ENCODE measurements at regions not wholly inside any gene's neighbourhood (a gene's known extent, or its start where the extent isn't known, plus 50 kb on each side); places are given as distances from the start of the nearest gene placed in this dataset.

DNA sequence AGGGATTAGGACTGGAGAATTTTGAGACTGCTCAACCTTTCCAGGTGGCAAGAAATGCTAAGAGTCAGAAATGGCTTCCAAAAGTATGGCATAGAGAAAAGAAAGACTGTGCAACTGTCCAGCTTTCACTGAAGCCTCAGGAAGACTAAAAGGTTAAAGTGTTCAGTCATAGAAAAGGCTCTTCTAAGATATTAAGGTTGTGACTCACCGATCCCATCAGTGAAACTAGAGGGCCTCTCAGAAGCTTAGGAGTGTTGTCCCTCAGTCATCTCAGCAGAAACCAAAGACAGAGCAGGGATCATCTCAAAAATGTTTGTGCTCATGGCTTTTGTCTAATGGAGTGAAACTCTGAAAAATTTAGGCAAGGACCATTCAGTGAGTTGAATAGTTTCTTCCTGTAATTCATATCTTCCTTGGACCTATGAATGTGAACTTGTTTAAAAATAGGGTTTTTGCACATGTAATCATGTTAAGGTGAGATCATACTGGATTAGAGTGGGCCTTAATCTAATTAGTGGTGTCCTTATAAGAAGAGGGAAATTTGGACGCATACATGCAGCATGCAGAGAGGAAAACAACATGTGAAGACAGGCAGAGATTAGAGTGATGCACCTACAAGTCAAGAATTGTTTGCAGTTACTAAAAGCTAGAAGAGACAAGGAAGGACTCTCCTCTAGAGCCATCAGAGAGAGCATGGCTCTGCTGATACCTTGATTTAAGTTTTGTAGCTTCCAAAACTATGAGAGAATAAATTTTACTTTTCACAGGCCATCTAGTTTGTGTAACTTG, 71.3 kb downstream of the RPE65 start:
- Mint-ChIP-seq H3K9me3 (no peaks in the 10 kb centered on the region), H3K27me3 (no peaks in the 10 kb centered on the region), H3K4me3 (no peak overlapping the region), H3K36me3 (ENCODE audit: low read depth) (no peaks in the 10 kb centered on the region), H3K27ac (no peak overlapping the region), H3K4me1 (no peaks in the 10 kb centered on the region)
- POLR2A ChIA-PET: no interaction called here
- DNase-seq: no peak
- CTCF ChIA-PET: no interaction called here

DNA sequence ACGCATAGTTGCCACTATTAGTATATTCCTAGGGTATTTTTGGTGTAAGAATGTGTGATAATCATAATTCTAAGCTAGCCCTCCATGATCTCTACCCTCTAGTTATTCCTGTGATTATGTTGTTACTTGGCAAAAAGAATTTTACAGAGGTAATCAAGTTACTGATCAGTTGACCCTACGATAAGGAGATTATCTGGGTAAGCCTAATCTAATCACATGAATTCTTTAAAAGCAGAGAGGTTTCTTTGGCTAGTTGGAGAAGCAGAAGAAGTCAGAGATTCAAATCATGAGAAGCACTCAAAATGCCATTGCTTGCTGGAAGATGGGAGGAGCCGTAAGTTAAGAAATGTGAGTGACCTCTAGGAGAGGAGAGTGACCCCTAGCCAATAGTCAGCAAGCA, 72.7 kb downstream of the RPE65 start:
- Mint-ChIP-seq H3K27ac (no peak overlapping the region), H3K4me3 (no peak overlapping the region), H3K27me3 (no peaks in the 10 kb centered on the region), H3K36me3 (ENCODE audit: low read depth) (no peaks in the 10 kb centered on the region), H3K4me1 (no peaks in the 10 kb centered on the region), H3K9me3 (peaks cover 2% of the 10 kb centered on the region)
- POLR2A ChIA-PET: no interaction called here
- no peak for DNase-seq
- CTCF ChIA-PET: no interaction called here

DNA sequence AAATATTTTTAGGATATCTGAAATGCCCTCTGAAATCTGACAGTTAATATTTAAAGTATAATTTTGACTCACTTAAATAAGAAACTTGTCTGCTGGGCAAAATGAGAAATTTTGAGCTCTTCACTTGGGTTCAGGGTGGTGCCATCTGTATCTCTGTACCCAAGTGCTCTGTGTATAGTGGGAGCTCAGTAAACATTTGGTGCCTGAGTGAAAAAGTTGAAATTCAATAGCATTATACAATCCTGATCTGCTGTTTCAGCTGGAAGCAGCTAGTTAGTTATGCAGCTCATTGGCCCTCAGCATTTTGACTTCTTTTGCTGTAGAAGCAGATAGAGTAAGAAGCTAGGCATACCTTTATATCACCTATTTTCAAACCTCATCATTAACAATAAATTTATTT, 73.3 kb downstream of the RPE65 start:
- no peak overlapping the region for H3K4me3 Mint-ChIP-seq
- H3K36me3 Mint-ChIP-seq (ENCODE audit: low read depth): no peaks in the 10 kb centered on the region
- H3K9me3 Mint-ChIP-seq: peaks cover 2% of the 10 kb centered on the region
- ChIA-PET POLR2A (no interaction called here), CTCF (no interaction called here)
- H3K27ac Mint-ChIP-seq: no peak overlapping the region
- H3K27me3 Mint-ChIP-seq: no peaks in the 10 kb centered on the region
- no peaks in the 10 kb centered on the region for H3K4me1 Mint-ChIP-seq
- DNase-seq: no peak

GRCh38 chr1:68375919-68376318, 73.8 kb downstream of the RPE65 start:
- POLR2A ChIA-PET: no interaction called here
- Mint-ChIP-seq H3K27me3 (no peaks in the 10 kb centered on the region), H3K36me3 (ENCODE audit: low read depth) (no peaks in the 10 kb centered on the region), H3K27ac (no peak overlapping the region), H3K9me3 (peaks cover 2% of the 10 kb centered on the region), H3K4me3 (no peak overlapping the region), H3K4me1 (no peaks in the 10 kb centered on the region)
- no peak for DNase-seq
- CTCF ChIA-PET: no interaction called here

GRCh38 chr1:68373173-68373572, 76.6 kb downstream of the RPE65 start:
- Mint-ChIP-seq H3K9me3 (peaks cover 2% of the 10 kb centered on the region), H3K27ac (no peak overlapping the region), H3K36me3 (ENCODE audit: low read depth) (no peaks in the 10 kb centered on the region), H3K4me3 (no peak overlapping the region), H3K4me1 (no peaks in the 10 kb centered on the region), H3K27me3 (no peaks in the 10 kb centered on the region)
- CTCF ChIA-PET: no interaction called here
- no peak for DNase-seq
- POLR2A ChIA-PET: no interaction called here

- no peaks in the 10 kb centered on the region for H3K27me3 Mint-ChIP-seq
- no peaks in the 10 kb centered on the region for H3K4me1 Mint-ChIP-seq
- peaks cover 2% of the 10 kb centered on the region for H3K9me3 Mint-ChIP-seq
- no peaks in the 10 kb centered on the region for H3K36me3 Mint-ChIP-seq (ENCODE audit: low read depth)
- H3K4me3 Mint-ChIP-seq: no peak overlapping the region
- POLR2A ChIA-PET: no interaction called here
- DNase-seq: no peak
- no peak overlapping the region for H3K27ac Mint-ChIP-seq
- CTCF ChIA-PET: no interaction called here
These were observed 77.3 kb downstream of the RPE65 start for GRCh38 chr1:68372487-68372886.

DNA sequence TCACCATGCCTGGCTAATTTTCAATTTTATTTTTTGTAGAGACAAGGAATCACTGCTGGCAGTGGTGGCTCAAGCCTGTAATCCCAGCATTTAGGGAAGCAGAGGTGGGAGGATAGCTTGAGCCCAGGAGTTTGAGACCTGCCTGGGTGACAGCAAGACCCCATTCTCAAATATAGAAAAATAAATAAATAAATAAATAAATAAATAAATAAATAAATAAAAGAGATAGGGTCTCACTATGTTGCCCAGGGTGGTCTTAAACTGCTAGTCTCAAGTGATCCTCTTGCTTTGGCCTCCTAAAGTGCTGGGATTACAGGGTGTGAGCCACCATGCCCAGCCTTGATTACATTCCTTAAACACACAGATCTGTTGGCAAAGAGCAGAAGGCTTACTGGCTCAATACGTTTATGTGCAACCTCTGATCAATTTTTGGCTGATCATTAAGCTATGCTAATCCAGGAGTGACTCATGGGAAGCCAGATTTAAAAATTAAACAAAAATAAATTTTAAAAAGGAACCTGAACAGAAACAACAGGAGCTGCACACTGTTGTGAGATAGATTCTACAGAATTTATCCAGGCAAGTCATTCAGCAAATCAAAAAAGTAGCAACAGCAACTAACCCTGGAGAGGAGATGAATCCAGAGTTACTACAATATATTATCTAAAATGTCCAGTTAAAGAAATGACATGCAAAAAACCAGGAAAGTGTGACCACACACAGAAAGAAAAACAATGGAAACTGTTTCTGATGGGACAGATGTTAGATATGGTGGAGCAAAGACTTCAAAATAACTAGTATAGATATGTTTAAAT, 79.4 kb downstream of the RPE65 start:
- H3K27me3 Mint-ChIP-seq: no peaks in the 10 kb centered on the region
- POLR2A ChIA-PET: interaction anchor here (0.7 kb wide), 1 partner anchor 419 kb away, joined by 4 read pairs; no protein-coding TSS in a partner anchor
- H3K4me3 Mint-ChIP-seq: no peak overlapping the region
- H3K4me1 Mint-ChIP-seq: no peaks in the 10 kb centered on the region
- no peak for DNase-seq
- CTCF ChIA-PET: no interaction called here
- H3K27ac Mint-ChIP-seq: no peak overlapping the region
- H3K9me3 Mint-ChIP-seq: peaks cover 2% of the 10 kb centered on the region
- no peaks in the 10 kb centered on the region for H3K36me3 Mint-ChIP-seq (ENCODE audit: low read depth)

GRCh38 chr1:68366572-68366971, 83.2 kb downstream of the RPE65 start:
- H3K4me3 Mint-ChIP-seq: no peak overlapping the region
- no peaks in the 10 kb centered on the region for H3K9me3 Mint-ChIP-seq
- CTCF ChIA-PET: no interaction called here
- POLR2A ChIA-PET: no interaction called here
- no peak for DNase-seq
- no peaks in the 10 kb centered on the region for H3K36me3 Mint-ChIP-seq (ENCODE audit: low read depth)
- H3K27me3 Mint-ChIP-seq: no peaks in the 10 kb centered on the region
- H3K27ac Mint-ChIP-seq: no peak overlapping the region
- H3K4me1 Mint-ChIP-seq: no peaks in the 10 kb centered on the region

DNA sequence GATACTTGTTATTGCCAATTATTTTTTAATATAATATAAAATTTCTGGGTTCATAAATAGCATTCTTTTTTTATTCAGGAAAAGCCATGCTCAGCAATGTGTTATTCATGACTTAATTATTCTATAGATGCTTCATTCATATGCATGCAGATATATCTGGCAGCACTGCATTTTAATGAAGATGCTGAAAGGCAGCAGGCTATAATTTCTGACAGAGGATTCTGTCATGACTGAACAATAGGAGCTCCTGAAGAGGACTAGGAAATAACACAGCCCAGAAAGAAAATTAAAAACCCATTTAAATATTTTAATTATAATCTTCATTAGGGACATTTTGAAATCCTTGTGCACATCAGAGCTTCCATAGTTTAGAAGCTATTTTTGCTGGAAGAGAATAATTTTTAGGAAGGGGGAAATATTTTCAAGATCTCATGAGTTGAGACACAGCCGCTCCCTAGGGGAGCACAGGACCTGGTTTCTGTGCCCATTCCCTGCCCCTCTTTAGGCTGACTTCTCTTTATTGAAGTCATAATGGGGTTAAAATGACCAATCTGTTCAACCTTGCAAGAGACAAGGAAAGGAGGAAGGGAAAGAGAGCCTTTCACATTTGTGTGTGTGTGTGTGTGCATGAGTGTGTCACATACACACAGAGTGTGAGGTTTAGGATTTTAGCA, 83.9 kb downstream of the RPE65 start:
- no peaks in the 10 kb centered on the region for H3K36me3 Mint-ChIP-seq (ENCODE audit: low read depth)
- no peak overlapping the region for H3K4me3 Mint-ChIP-seq
- H3K9me3 Mint-ChIP-seq: no peaks in the 10 kb centered on the region
- CTCF ChIA-PET: no interaction called here
- H3K4me1 Mint-ChIP-seq: no peaks in the 10 kb centered on the region
- POLR2A ChIA-PET: no interaction called here
- no peak for DNase-seq
- no peaks in the 10 kb centered on the region for H3K27me3 Mint-ChIP-seq
- no peak overlapping the region for H3K27ac Mint-ChIP-seq

GRCh38 chr1:68363339-68363738, 86.4 kb downstream of the RPE65 start:
- POLR2A ChIA-PET: no interaction called here
- H3K27ac Mint-ChIP-seq: no peak overlapping the region
- no peak for DNase-seq

GRCh38 chr1:68361346-68361910, 88.3 kb downstream of the RPE65 start:
- ChIA-PET POLR2A (no interaction called here), CTCF (no interaction called here)
- H3K4me1 Mint-ChIP-seq: no peaks in the 10 kb centered on the region
- H3K27ac Mint-ChIP-seq: no peak overlapping the region
- H3K9me3 Mint-ChIP-seq: no peaks in the 10 kb centered on the region
- H3K27me3 Mint-ChIP-seq: no peaks in the 10 kb centered on the region
- no peaks in the 10 kb centered on the region for H3K36me3 Mint-ChIP-seq (ENCODE audit: low read depth)
- no peak overlapping the region for H3K4me3 Mint-ChIP-seq
- no peak for DNase-seq

More at GRCh38 chr1:68363339-68363738, 86.4 kb downstream of the RPE65 start:
- Mint-ChIP-seq H3K27me3 (no peaks in the 10 kb centered on the region), H3K36me3 (ENCODE audit: low read depth) (no peaks in the 10 kb centered on the region), H3K9me3 (no peaks in the 10 kb centered on the region), H3K4me1 (no peaks in the 10 kb centered on the region), H3K4me3 (no peak overlapping the region)
- CTCF ChIA-PET: no interaction called here

DNA sequence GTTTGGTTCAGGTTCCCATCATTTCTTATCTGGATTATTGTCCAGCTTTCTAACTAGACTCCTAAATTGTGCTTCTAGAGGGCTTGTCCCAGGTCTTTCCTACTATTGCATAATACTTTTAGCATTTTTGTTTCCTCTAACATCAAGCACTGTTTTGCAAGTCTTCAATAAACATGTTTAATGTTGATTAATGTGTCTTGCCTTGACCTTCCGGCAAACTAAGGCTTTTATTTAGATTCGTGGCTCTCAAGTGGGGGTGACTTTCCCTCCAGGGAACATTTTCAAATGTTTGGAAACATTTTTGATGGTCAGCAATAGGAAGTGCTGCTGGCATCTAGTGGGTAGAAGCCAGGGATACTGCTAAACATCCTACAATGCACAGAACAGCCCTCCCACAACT, 90.7 kb downstream of the RPE65 start:
- Mint-ChIP-seq H3K9me3 (no peaks in the 10 kb centered on the region), H3K27ac (no peak overlapping the region), H3K27me3 (no peaks in the 10 kb centered on the region), H3K36me3 (ENCODE audit: low read depth) (no peaks in the 10 kb centered on the region), H3K4me3 (no peak overlapping the region), H3K4me1 (no peaks in the 10 kb centered on the region)
- DNase-seq: no peak
- POLR2A ChIA-PET: no interaction called here
- CTCF ChIA-PET: no interaction called here

DNA sequence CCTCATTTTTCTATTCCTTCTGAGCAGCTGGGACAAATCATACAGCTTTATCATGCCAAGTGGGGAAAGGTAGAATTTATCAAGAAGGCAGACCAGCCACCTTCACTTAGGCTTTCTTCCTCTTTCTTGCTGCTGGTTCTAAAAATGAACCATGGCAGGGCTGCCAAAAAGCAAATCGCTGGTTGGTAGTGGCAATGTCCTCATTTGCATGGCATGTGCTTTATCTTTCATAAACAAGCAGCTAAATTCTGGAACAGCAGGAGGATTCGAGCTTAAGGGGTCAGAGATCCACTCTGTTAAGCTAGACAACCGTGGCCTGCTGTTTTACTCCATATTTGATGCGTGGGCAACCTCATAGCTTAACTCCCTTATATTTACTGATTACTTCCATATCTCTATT, 91.3 kb downstream of the RPE65 start:
- Mint-ChIP-seq H3K4me1 (no peaks in the 10 kb centered on the region), H3K27me3 (no peaks in the 10 kb centered on the region), H3K9me3 (no peaks in the 10 kb centered on the region), H3K36me3 (ENCODE audit: low read depth) (no peaks in the 10 kb centered on the region), H3K4me3 (no peak overlapping the region), H3K27ac (no peak overlapping the region)
- DNase-seq: no peak
- ChIA-PET POLR2A (no interaction called here), CTCF (no interaction called here)

Measured in activated CD4-positive, alpha-beta memory T cell treated with anti-CD3 and anti-CD28 coated beads, Interleukin-2, amount 10 ng/mL, durations not matched to agents 7 days and 5 days (primary cell).